ENCODE measurements at regions not wholly inside any gene's neighbourhood (a gene's known extent, or its start where the extent isn't known, plus 50 kb on each side); places are given as distances from the start of the nearest gene placed in this dataset.

GRCh38 chr10:111275091-111275490, 198.3 kb downstream of the ADRA2A start:
- TF ChIP-seq SREBF2 (IDR thresholded peaks at IDR 0.05; ENCODE audit: low read length) (no peak), ZNF24 (IDR thresholded peaks at IDR 0.05) (no peak), HDAC6 (IDR thresholded peaks at IDR 0.05; ENCODE audit: unreplicated experiment) (no peak), ZNF207 (IDR thresholded peaks at IDR 0.05; ENCODE audit: borderline replicate concordance) (no peak), ZNF274 (IDR thresholded peaks at IDR 0.05; ENCODE audit: insufficient read depth, insufficient read length) (no peak), JUND (IDR thresholded peaks at IDR 0.05; ENCODE audit: low read depth, low read length) (no peak)
- TF ChIP-seq, protein P1, sequence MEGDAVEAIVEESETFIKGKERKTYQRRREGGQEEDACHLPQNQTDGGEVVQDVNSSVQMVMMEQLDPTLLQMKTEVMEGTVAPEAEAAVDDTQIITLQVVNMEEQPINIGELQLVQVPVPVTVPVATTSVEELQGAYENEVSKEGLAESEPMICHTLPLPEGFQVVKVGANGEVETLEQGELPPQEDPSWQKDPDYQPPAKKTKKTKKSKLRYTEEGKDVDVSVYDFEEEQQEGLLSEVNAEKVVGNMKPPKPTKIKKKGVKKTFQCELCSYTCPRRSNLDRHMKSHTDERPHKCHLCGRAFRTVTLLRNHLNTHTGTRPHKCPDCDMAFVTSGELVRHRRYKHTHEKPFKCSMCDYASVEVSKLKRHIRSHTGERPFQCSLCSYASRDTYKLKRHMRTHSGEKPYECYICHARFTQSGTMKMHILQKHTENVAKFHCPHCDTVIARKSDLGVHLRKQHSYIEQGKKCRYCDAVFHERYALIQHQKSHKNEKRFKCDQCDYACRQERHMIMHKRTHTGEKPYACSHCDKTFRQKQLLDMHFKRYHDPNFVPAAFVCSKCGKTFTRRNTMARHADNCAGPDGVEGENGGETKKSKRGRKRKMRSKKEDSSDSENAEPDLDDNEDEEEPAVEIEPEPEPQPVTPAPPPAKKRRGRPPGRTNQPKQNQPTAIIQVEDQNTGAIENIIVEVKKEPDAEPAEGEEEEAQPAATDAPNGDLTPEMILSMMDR (IDR thresholded peaks at IDR 0.05 in 2 of 3, conservative IDR thresholded peaks at IDR 0.05 in 1 of 3; ENCODE audit: control insufficient read depth in 2 of 3, extremely low read depth in 1 of 3, insufficient read depth in 1 of 3, low read depth in 3 of 3, low read length in 3 of 3), result no peak
